IPS-11a (cell line): ENCODE measurements at regions not wholly inside any gene's neighbourhood (a gene's known extent, or its start where the extent isn't known, plus 50 kb on each side); places are given as distances from the start of the nearest gene placed in this dataset.

ENCODE experiments used
- H3K4me3 ChIP-seq: one replicate; pipeline ENCODE4 v1.5.1; 2013; ENCODE audit warnings: low read depth, low read length, control low read depth

GRCh38 chr9:74303945-74304344, 193.2 kb upstream of the RORB start:
- H3K4me3 ChIP-seq = no peak overlapping the region

GRCh38 chr9:74304598-74304997, 192.5 kb upstream of the RORB start:
- H3K4me3 ChIP-seq = no peak overlapping the region

- H3K4me3 ChIP-seq = no peak overlapping the region
These were observed 187.5 kb upstream of the RORB start for GRCh38 chr9:74309654-74310053.

- H3K4me3 ChIP-seq = no peak overlapping the region
These were observed 179.9 kb upstream of the RORB start for GRCh38 chr9:74317235-74317634.

GRCh38 chr9:74321396-74321795, 175.7 kb upstream of the RORB start:
- no peak overlapping the region for H3K4me3 ChIP-seq

- H3K4me3 ChIP-seq = no peak overlapping the region
These were observed 174.3 kb upstream of the RORB start for GRCh38 chr9:74322661-74323314.

- no peak overlapping the region for H3K4me3 ChIP-seq
These were observed 166.5 kb upstream of the RORB start for GRCh38 chr9:74330487-74331214.

GRCh38 chr9:74331607-74332006, 165.5 kb upstream of the RORB start:
- no peak overlapping the region for H3K4me3 ChIP-seq

- no peak overlapping the region for H3K4me3 ChIP-seq
These were observed 163.6 kb upstream of the RORB start for GRCh38 chr9:74333384-74334032.

GRCh38 chr9:74334271-74334670, 162.9 kb upstream of the RORB start:
- no peak overlapping the region for H3K4me3 ChIP-seq

GRCh38 chr9:74336161-74336560, 161.0 kb upstream of the RORB start:
- H3K4me3 ChIP-seq = no peak overlapping the region

- no peak overlapping the region for H3K4me3 ChIP-seq
These were observed 148.4 kb upstream of the RORB start for GRCh38 chr9:74348777-74349176.

- no peak overlapping the region for H3K4me3 ChIP-seq
These were observed 142.0 kb upstream of the RORB start for GRCh38 chr9:74355107-74355506.

- no peak overlapping the region for H3K4me3 ChIP-seq
These were observed 139.6 kb upstream of the RORB start for GRCh38 chr9:74357577-74357976.

- H3K4me3 ChIP-seq = no peak overlapping the region
These were observed 138.2 kb upstream of the RORB start for GRCh38 chr9:74358959-74359358.

- no peak overlapping the region for H3K4me3 ChIP-seq
These were observed 135.6 kb upstream of the RORB start for GRCh38 chr9:74361508-74361907.

- H3K4me3 ChIP-seq = no peak overlapping the region
These were observed 134.7 kb upstream of the RORB start for GRCh38 chr9:74362423-74362822.

GRCh38 chr9:74366111-74366510, 131.0 kb upstream of the RORB start:
- no peak overlapping the region for H3K4me3 ChIP-seq

- no peak overlapping the region for H3K4me3 ChIP-seq
These were observed 127.3 kb upstream of the RORB start for GRCh38 chr9:74369844-74370243.

GRCh38 chr9:74373348-74373747, 123.8 kb upstream of the RORB start:
- no peak overlapping the region for H3K4me3 ChIP-seq

GRCh38 chr9:74379718-74380117, 117.4 kb upstream of the RORB start:
- no peak overlapping the region for H3K4me3 ChIP-seq

GRCh38 chr9:74391816-74392215, 105.3 kb upstream of the RORB start:
- no peak overlapping the region for H3K4me3 ChIP-seq
